T-helper 9 cell (primary cell): ENCODE measurements at regions not wholly inside any gene's neighbourhood (a gene's known extent, or its start where the extent isn't known, plus 50 kb on each side); places are given as distances from the start of the nearest gene placed in this dataset.
"Not testable (repeated sequence)": the region's sequence is repeated elsewhere in the genome, so short reads cannot be mapped to it uniquely, and the experiment has no call there.

Experiments
- DNase-seq: peaks from one replicate; pipeline ENCODE4 v3.0.0-alpha.2; 2020

- no peak for DNase-seq
Observed at GRCh38 chr22:22784249-22785039, 103.2 kb upstream of the IGLL5 start.

GRCh38 chr22:22785316-22786065 is 102.1 kb upstream of the IGLL5 start:
- DNase-seq: no peak

GRCh38 chr22:22786301-22787115 is 101.1 kb upstream of the IGLL5 start:
- DNase-seq: no peak

GRCh38 chr22:22787151-22787550 is 100.5 kb upstream of the IGLL5 start:
- no peak for DNase-seq

- peak; percentile 67 for DNase-seq
Observed at GRCh38 chr22:22787786-22788459, 99.7 kb upstream of the IGLL5 start.

- DNase-seq: no peak
Observed at GRCh38 chr22:22788460-22789037, 99.1 kb upstream of the IGLL5 start.

- DNase-seq: no peak
Observed at GRCh38 chr22:22789233-22789921, 98.2 kb upstream of the IGLL5 start.

GRCh38 chr22:22789922-22790845 is 97.4 kb upstream of the IGLL5 start:
- DNase-seq: no peak

GRCh38 chr22:22791438-22792181 is 96.0 kb upstream of the IGLL5 start:
- DNase-seq: no peak

GRCh38 chr22:22792205-22792786 is 95.3 kb upstream of the IGLL5 start:
- not testable (repeated sequence) for DNase-seq

- not testable (repeated sequence) for DNase-seq
Observed at GRCh38 chr22:22795639-22796038, 92.0 kb upstream of the IGLL5 start.

- no peak for DNase-seq
Observed at GRCh38 chr22:22796724-22797123, 90.9 kb upstream of the IGLL5 start.

GRCh38 chr22:22798232-22798616 is 89.4 kb upstream of the IGLL5 start:
- DNase-seq: no peak

GRCh38 chr22:22798716-22799115 is 88.9 kb upstream of the IGLL5 start:
- DNase-seq: no peak

- no peak for DNase-seq
Observed at GRCh38 chr22:22799561-22799960, 88.1 kb upstream of the IGLL5 start.

- DNase-seq: no peak
Observed at GRCh38 chr22:22800716-22801115, 86.9 kb upstream of the IGLL5 start.

- no peak for DNase-seq
Observed at GRCh38 chr22:22802339-22802970, 85.2 kb upstream of the IGLL5 start.

- no peak for DNase-seq
Observed at GRCh38 chr22:22803285-22803853, 84.2 kb upstream of the IGLL5 start.

- DNase-seq: peak; percentile 80
Observed at GRCh38 chr22:22810018-22810427, 77.6 kb upstream of the IGLL5 start.
